ENCODE measurements at regions not wholly inside any gene's neighbourhood (a gene's known extent, or its start where the extent isn't known, plus 50 kb on each side); places are given as distances from the start of the nearest gene placed in this dataset.
A peak's percentile ranks its signal among the peaks of the same experiment; 100 is the strongest.

- Histone ChIP-seq H3K27ac (ENCODE audit: low read length) (no peak overlapping the region), H3K4me2 (ENCODE audit: low read length) (no peak overlapping the region), H3K4me1 (ENCODE audit: insufficient read depth, low read length) (peaks cover 5% of the 10 kb centered on the region), H3K79me2 (ENCODE audit: low read length) (no peaks in the 10 kb centered on the region), H3F3A (ENCODE audit: low read length, unreplicated experiment) (no peaks in the 10 kb centered on the region), H3K9ac (ENCODE audit: low read length) (no peak overlapping the region), H3K36me3 (ENCODE audit: low read depth, low read length) (no peaks in the 10 kb centered on the region), H3K4me3 (ENCODE audit: low read length) (no peak overlapping the region), H4K20me1 (ENCODE audit: low read length) (no peaks in the 10 kb centered on the region), H3K27me3 (ENCODE audit: low read length) (no peaks in the 10 kb centered on the region), H3K9me2 (replicated peaks; ENCODE audit: low read length) (no peaks in the 10 kb centered on the region), H2AFZ (ENCODE audit: low read length) (no peak overlapping the region), H3K9me3 (ENCODE audit: low read length) (no peaks in the 10 kb centered on the region)
- POLR2A ChIA-PET (ENCODE audit: unreplicated experiment): no interaction called here
- intact Hi-C loops (cut with micrococcal nuclease): loop anchor here (10.0 kb wide), 1 partner anchor 289 kb away; no protein-coding TSS in a partner anchor
- ATAC-seq: no peak
- no peak for TF ChIP-seq EZH2 (IDR thresholded peaks at IDR 0.05; ENCODE audit: low read length, unreplicated experiment)
- TF ChIP-seq EZH2phosphoT487 (IDR thresholded peaks at IDR 0.05; ENCODE audit: borderline replicate concordance, low read length): no peak
- TF ChIP-seq, protein P1, sequence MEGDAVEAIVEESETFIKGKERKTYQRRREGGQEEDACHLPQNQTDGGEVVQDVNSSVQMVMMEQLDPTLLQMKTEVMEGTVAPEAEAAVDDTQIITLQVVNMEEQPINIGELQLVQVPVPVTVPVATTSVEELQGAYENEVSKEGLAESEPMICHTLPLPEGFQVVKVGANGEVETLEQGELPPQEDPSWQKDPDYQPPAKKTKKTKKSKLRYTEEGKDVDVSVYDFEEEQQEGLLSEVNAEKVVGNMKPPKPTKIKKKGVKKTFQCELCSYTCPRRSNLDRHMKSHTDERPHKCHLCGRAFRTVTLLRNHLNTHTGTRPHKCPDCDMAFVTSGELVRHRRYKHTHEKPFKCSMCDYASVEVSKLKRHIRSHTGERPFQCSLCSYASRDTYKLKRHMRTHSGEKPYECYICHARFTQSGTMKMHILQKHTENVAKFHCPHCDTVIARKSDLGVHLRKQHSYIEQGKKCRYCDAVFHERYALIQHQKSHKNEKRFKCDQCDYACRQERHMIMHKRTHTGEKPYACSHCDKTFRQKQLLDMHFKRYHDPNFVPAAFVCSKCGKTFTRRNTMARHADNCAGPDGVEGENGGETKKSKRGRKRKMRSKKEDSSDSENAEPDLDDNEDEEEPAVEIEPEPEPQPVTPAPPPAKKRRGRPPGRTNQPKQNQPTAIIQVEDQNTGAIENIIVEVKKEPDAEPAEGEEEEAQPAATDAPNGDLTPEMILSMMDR (conservative IDR thresholded peaks at IDR 0.05; ENCODE audit: low read depth, low read length): no peak
- no TSS peak for BruUV-seq (replicated peaks)
- no peak for DNase-seq
- CTCF ChIA-PET: interaction anchor here (0.7 to 1.2 kb wide), 3 partner anchors 100 to 158 kb away, joined by 3 to 8 read pairs (median 3); no protein-coding TSS in a partner anchor
These were observed 101.4 kb downstream of the PERP start for GRCh38 chr6:138005846-138006245.

- BruUV-seq (replicated peaks): no TSS peak
These were observed 100.2 kb downstream of the PERP start for GRCh38 chr6:138007014-138007472.

DNA sequence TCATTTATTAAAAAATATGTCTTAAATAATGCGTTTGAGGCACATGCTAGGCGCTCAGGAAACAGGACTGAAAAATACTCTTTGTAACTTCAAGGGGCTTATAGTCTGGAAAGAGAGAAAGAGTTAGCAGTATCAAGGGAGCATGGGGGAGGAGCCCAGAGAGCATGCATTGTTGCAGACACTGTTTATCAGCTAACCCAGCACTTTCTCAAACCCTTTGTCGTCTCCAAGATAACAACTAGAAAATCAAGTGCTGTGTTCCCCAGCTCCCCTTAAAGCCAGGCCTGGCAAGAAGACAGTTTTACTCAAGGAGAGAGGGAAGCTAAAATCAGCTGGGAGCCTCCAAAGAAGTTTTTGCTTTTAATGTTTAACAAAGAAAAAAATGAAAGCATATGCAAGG is 98.4 kb downstream of the PERP start:
- DNase-seq: no peak
- H3K4me3 ChIP-seq (ENCODE audit: low read length): no peak overlapping the region
- no peak overlapping the region for H3K9ac ChIP-seq (ENCODE audit: low read length)
- intact Hi-C loops (cut with micrococcal nuclease): loop anchor here (1.0 to 10.0 kb wide), 2 partner anchors 80 to 286 kb away; no protein-coding TSS in a partner anchor
- H3K27me3 ChIP-seq (ENCODE audit: low read length): no peaks in the 10 kb centered on the region
- no peaks in the 10 kb centered on the region for H3K9me3 ChIP-seq (ENCODE audit: low read length)
- H3K9me2 ChIP-seq (replicated peaks; ENCODE audit: low read length): no peaks in the 10 kb centered on the region
- no peak overlapping the region for H3K27ac ChIP-seq (ENCODE audit: low read length)
- no TSS peak for BruUV-seq (replicated peaks)
- H2AFZ ChIP-seq (ENCODE audit: low read length): no peak overlapping the region
- POLR2A ChIA-PET (ENCODE audit: unreplicated experiment): no interaction called here
- peaks cover 5% of the 10 kb centered on the region for H3K4me1 ChIP-seq (ENCODE audit: insufficient read depth, low read length)
- CTCF ChIA-PET: no interaction called here
- no peaks in the 10 kb centered on the region for H3K79me2 ChIP-seq (ENCODE audit: low read length)
- H3F3A ChIP-seq (ENCODE audit: low read length, unreplicated experiment): no peaks in the 10 kb centered on the region
- TF ChIP-seq EZH2phosphoT487 (IDR thresholded peaks at IDR 0.05; ENCODE audit: borderline replicate concordance, low read length) (no peak), EZH2 (IDR thresholded peaks at IDR 0.05; ENCODE audit: low read length, unreplicated experiment) (no peak)
- TF ChIP-seq, protein P1 (conservative IDR thresholded peaks at IDR 0.05; ENCODE audit: low read depth, low read length): no peak
- H3K4me2 ChIP-seq (ENCODE audit: low read length): no peak overlapping the region
- H3K36me3 ChIP-seq (ENCODE audit: low read depth, low read length): no peaks in the 10 kb centered on the region
- H4K20me1 ChIP-seq (ENCODE audit: low read length): no peaks in the 10 kb centered on the region
- no peak for ATAC-seq

More at GRCh38 chr6:138007014-138007472, 100.2 kb downstream of the PERP start:
- Histone ChIP-seq H3K4me3 (ENCODE audit: low read length) (no peak overlapping the region), H2AFZ (ENCODE audit: low read length) (peak overlapping the region; percentile 62; the same call in 1 of the 2 replicates), H3K36me3 (ENCODE audit: low read depth, low read length) (no peaks in the 10 kb centered on the region), H3F3A (ENCODE audit: low read length, unreplicated experiment) (no peaks in the 10 kb centered on the region), H3K9me3 (ENCODE audit: low read length) (no peaks in the 10 kb centered on the region), H3K9me2 (replicated peaks; ENCODE audit: low read length) (no peaks in the 10 kb centered on the region), H3K4me2 (ENCODE audit: low read length) (no peak overlapping the region), H3K27me3 (ENCODE audit: low read length) (no peaks in the 10 kb centered on the region), H3K4me1 (ENCODE audit: insufficient read depth, low read length) (peaks cover 5% of the 10 kb centered on the region), H4K20me1 (ENCODE audit: low read length) (no peaks in the 10 kb centered on the region), H3K9ac (ENCODE audit: low read length) (no peak overlapping the region), H3K79me2 (ENCODE audit: low read length) (no peaks in the 10 kb centered on the region), H3K27ac (ENCODE audit: low read length) (peak overlapping the region; percentile 25; the same call in 1 of the 2 replicates)
- DNase-seq (peak; percentile 57), ATAC-seq (peak; percentile 60)
- ChIA-PET CTCF (interaction anchor here (0.5 to 1.2 kb wide), 5 partner anchors 15 to 714 kb away, joined by 3 to 8 read pairs (median 4); no protein-coding TSS in a partner anchor), POLR2A (ENCODE audit: unreplicated experiment) (no interaction called here)
- intact Hi-C loops (cut with micrococcal nuclease): loop anchor here (10.0 kb wide), 1 partner anchor 288 kb away; no protein-coding TSS in a partner anchor
- no peak for TF ChIP-seq EZH2 (IDR thresholded peaks at IDR 0.05; ENCODE audit: low read length, unreplicated experiment)
- TF ChIP-seq, protein P1 (conservative IDR thresholded peaks at IDR 0.05; ENCODE audit: low read depth, low read length): peak; percentile 74
